ENCODE measurements at regions not wholly inside any gene's neighbourhood (a gene's known extent, or its start where the extent isn't known, plus 50 kb on each side); places are given as distances from the start of the nearest gene placed in this dataset.

DNA sequence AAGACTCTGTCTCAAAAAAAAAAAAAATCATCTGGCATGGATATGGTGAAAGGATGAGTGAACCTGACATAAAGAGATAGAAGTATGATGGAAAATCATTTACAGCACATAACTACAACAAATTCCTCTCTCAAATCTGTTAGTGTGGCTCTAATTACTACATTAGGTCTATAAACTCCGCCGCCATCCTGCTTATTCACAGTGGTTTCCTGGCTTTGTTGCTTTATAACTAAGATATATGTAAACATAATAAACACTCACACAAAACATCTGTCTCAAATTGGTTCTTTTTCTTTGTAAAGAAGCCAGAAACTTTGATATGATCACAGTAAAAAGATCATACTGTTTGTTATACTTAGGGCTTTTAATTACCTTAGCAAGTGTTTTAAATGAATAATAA is 412.6 kb upstream of the FAM98A start:
- Histone ChIP-seq H4K5ac (ENCODE audit: insufficient read length, low read depth, low read length) (no peak overlapping the region), H3K79me1 (ENCODE audit: low read depth, low read length) (no peaks in the 10 kb centered on the region), H2BK15ac (ENCODE audit: low read length) (no peak overlapping the region), H3K14ac (ENCODE audit: insufficient read length) (no peak overlapping the region), H2AK5ac (ENCODE audit: low read depth, low read length) (no peak overlapping the region), H2BK12ac (ENCODE audit: low read depth, low read length) (no peak overlapping the region), H3K79me2 (ENCODE audit: control insufficient read depth in 1 of 2, insufficient read depth in 2 of 2, low read length in 2 of 2) (no peaks in the 10 kb centered on the region), H4K20me1 (replicated peaks in 1 of 2; ENCODE audit: control insufficient read depth in 1 of 2, insufficient read depth in 2 of 2, low read length in 2 of 2) (no peaks in the 10 kb centered on the region), H4K8ac (ENCODE audit: extremely low read depth, insufficient read depth, low read length) (no peak overlapping the region), H3K9ac (replicated peaks in 1 of 4; ENCODE audit: extremely low read depth in 1 of 4, low read depth in 3 of 4, low read length in 3 of 4) (no peak overlapping the region), H3K4me3 (ENCODE audit: extremely low read depth in 1 of 4, insufficient read depth in 2 of 4, low read depth in 3 of 4, low read length in 4 of 4) (no peak overlapping the region), H4K91ac (replicated peaks; ENCODE audit: insufficient read length, low read length) (no peak overlapping the region), H3K27me3 (replicated peaks in 1 of 4; ENCODE audit: control insufficient read depth in 3 of 4, extremely low read depth in 1 of 4, insufficient read depth in 3 of 4, low read length in 3 of 4) (no peaks in the 10 kb centered on the region), H2BK120ac (replicated peaks; ENCODE audit: low read depth, low read length) (no peak overlapping the region), H3K4me1 (replicated peaks in 1 of 4; ENCODE audit: control insufficient read depth in 3 of 4, insufficient read depth in 4 of 4, low read length in 3 of 4) (no peaks in the 10 kb centered on the region), H2BK5ac (ENCODE audit: low read depth, low read length) (no peak overlapping the region), H3K18ac (ENCODE audit: extremely low read depth, low read length) (no peak overlapping the region), H3K4me2 (ENCODE audit: insufficient read depth in 1 of 2, low read depth in 2 of 2, low read length in 2 of 2) (no peak overlapping the region), H3K9me3 (ENCODE audit: insufficient read depth in 2 of 2, low read depth in 1 of 2, low read length in 1 of 2) (0 out of 4 replicates have a peak, but pooled peaks cover 0 to 5% of the 10 kb centered on the region in 2 experiments), H3K27ac (ENCODE audit: low read depth, low read length) (no peak overlapping the region), H3K23ac (ENCODE audit: insufficient read length) (no peak overlapping the region), H2BK20ac (ENCODE audit: low read length) (no peak overlapping the region), H3K23me2 (ENCODE audit: low read depth, low read length) (no peaks in the 10 kb centered on the region), H2AFZ (ENCODE audit: low read length) (no peak overlapping the region), H3K56ac (replicated peaks; ENCODE audit: insufficient read length, low read depth, low read length) (no peak overlapping the region), H3K36me3 (ENCODE audit: control insufficient read depth in 2 of 4, insufficient read depth in 4 of 4, low read length in 3 of 4) (no peaks in the 10 kb centered on the region), H3K4ac (replicated peaks; ENCODE audit: insufficient read length, low read depth, low read length) (no peak overlapping the region)
- DNase-seq (ENCODE audit: low read depth in 1 of 2, low spot score in 2 of 2) (no peak), FAIRE-seq (no peak)
- WGBS, 2 experiments (ENCODE audit: extremely low coverage in 1 of 2, insufficient coverage in 1 of 2, insufficient read length in 1 of 2, insufficient replicate concordance in 2 of 2, low coverage in 1 of 2, low lambda C conversion rate in 2 of 2, missing lambda C conversion rate in 1 of 2): 100% methylated on average over 2 of the region's 2 CpGs; no CpG with 5 or more reads in 1 of the 2 experiments
- CTCF ChIA-PET (ENCODE audit: partially characterized antibody): interaction anchor here (0.9 to 1.5 kb wide), 5 partner anchors 9 to 122 kb away, joined by 3 to 4 read pairs (median 3); no protein-coding TSS in a partner anchor
- POLR2A ChIA-PET (ENCODE audit: partially characterized antibody): no interaction called here
- no peak for TF ChIP-seq SRF (IDR thresholded peaks at IDR 0.05; ENCODE audit: low read depth, low read length)
- TF ChIP-seq SP4 (IDR thresholded peaks at IDR 0.05; ENCODE audit: low read length): no peak
- no peak for TF ChIP-seq TBP (IDR thresholded peaks at IDR 0.05; ENCODE audit: low read depth, low read length)
- TF ChIP-seq KDM5A (IDR thresholded peaks at IDR 0.05; ENCODE audit: low read length): no peak
- TF ChIP-seq CEBPB (IDR thresholded peaks at IDR 0.05; ENCODE audit: low read depth, low read length): no peak
- no peak for TF ChIP-seq NANOG (IDR thresholded peaks at IDR 0.05; ENCODE audit: insufficient read depth, low read depth, low read length, poor library complexity, severe bottlenecking)
- TF ChIP-seq EGR1 (IDR thresholded peaks at IDR 0.05; ENCODE audit: borderline replicate concordance, low read depth, low read length): no peak
- TF ChIP-seq RXRA (IDR thresholded peaks at IDR 0.05; ENCODE audit: insufficient read depth, low read depth, low read length): no peak
- TF ChIP-seq, protein P1, sequence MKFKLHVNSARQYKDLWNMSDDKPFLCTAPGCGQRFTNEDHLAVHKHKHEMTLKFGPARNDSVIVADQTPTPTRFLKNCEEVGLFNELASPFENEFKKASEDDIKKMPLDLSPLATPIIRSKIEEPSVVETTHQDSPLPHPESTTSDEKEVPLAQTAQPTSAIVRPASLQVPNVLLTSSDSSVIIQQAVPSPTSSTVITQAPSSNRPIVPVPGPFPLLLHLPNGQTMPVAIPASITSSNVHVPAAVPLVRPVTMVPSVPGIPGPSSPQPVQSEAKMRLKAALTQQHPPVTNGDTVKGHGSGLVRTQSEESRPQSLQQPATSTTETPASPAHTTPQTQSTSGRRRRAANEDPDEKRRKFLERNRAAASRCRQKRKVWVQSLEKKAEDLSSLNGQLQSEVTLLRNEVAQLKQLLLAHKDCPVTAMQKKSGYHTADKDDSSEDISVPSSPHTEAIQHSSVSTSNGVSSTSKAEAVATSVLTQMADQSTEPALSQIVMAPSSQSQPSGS (IDR thresholded peaks at IDR 0.05; ENCODE audit: low read length): no peak
- no peak for TF ChIP-seq CHD2 (IDR thresholded peaks at IDR 0.05; ENCODE audit: low read length)
- TF ChIP-seq CREB1 (IDR thresholded peaks at IDR 0.05): no peak
- TF ChIP-seq RBBP5 (IDR thresholded peaks at IDR 0.05; ENCODE audit: borderline replicate concordance, low read depth, low read length): no peak
- no peak for TF ChIP-seq BCL11A (IDR thresholded peaks at IDR 0.05; ENCODE audit: low read depth in 2 of 2, low read length in 2 of 2)
- no peak for TF ChIP-seq SIRT6 (IDR thresholded peaks at IDR 0.05; ENCODE audit: low read length)

All from H1 (cell line).